Ovary (tissue), 3 donors: ENCODE measurements at regions not wholly inside any gene's neighbourhood (a gene's known extent, or its start where the extent isn't known, plus 50 kb on each side); places are given as distances from the start of the nearest gene placed in this dataset.

Experiments used
- EP300 ChIP-seq: sonication (generic); formaldehyde crosslinking; IDR thresholded peaks from one replicate; pipeline ENCODE4 v1.6.1; 2017; ENCODE audit warnings: antibody characterized with exemption
- TF ChIP-seq, protein P1 (sequence below), 3 donors: fragments of 450-650 bp in 2 of 3; fragments of 200-600 bp in 1 of 3; IDR thresholded peaks; one replicate each; pipeline versions ENCODE4 v1.5.1 to v1.8.0; 2016 to 2022; ENCODE audit warnings: antibody characterized with exemption in 3 of 3, mild to moderate bottlenecking in 1 of 3
- donor health status: DM: no; HTN: no; CAD: no.

DNA sequence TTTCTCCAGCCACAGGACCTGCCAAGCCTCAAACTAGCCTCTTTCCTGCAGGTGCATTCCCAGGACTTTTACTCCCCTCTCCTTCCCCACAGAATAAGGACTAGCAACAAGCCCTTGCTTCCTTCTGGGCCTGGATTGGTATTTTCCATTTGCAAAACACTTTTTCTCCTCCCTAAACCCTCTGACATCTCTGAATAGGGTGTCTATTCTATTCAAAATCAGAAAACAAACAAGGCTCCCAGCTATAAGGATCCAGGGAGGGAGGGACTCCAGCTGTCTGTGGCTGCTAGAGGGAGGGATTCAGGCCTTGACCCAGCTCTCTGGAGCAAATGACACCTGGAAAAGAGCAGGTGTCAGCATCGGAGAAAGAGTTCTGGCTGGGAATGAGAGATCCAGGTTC lies 168.5 kb upstream of the BDNF start:
- TF ChIP-seq, protein P1, sequence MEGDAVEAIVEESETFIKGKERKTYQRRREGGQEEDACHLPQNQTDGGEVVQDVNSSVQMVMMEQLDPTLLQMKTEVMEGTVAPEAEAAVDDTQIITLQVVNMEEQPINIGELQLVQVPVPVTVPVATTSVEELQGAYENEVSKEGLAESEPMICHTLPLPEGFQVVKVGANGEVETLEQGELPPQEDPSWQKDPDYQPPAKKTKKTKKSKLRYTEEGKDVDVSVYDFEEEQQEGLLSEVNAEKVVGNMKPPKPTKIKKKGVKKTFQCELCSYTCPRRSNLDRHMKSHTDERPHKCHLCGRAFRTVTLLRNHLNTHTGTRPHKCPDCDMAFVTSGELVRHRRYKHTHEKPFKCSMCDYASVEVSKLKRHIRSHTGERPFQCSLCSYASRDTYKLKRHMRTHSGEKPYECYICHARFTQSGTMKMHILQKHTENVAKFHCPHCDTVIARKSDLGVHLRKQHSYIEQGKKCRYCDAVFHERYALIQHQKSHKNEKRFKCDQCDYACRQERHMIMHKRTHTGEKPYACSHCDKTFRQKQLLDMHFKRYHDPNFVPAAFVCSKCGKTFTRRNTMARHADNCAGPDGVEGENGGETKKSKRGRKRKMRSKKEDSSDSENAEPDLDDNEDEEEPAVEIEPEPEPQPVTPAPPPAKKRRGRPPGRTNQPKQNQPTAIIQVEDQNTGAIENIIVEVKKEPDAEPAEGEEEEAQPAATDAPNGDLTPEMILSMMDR (IDR thresholded peaks at IDR 0.05) = no peak
- no peak for TF ChIP-seq EP300
